Activated T-helper 17 cell treated with anti-CD3 and anti-CD28 coated beads, Interleukin-2, amount 50 U/mL, for 72 hours (primary cell): ENCODE measurements at regions not wholly inside any gene's neighbourhood (a gene's known extent, or its start where the extent isn't known, plus 50 kb on each side); places are given as distances from the start of the nearest gene placed in this dataset.

Experiments used
- ATAC-seq: fragments of 150-1000 bp; cut with Tn5 transposase; replicated peaks from 2 replicates; pipeline ENCODE4 v1.10.0; 2021; ENCODE audit warnings: mild to moderate bottlenecking, moderate library complexity
- H3K27ac Mint-ChIP-seq: one replicate; pipeline ENCODE4 v1.8.0; 2022; ENCODE audit warnings: mixed read lengths
- H3K27me3 Mint-ChIP-seq: one replicate; pipeline ENCODE4 v1.8.0; 2022; ENCODE audit warnings: mixed read lengths
- H3K36me3 Mint-ChIP-seq: one replicate; pipeline ENCODE4 v1.8.0; 2022; ENCODE audit warnings: low read depth, mild to moderate bottlenecking, mixed read lengths
- H3K4me1 Mint-ChIP-seq: one replicate; pipeline ENCODE4 v1.8.0; 2022; ENCODE audit warnings: mixed read lengths
- H3K4me3 Mint-ChIP-seq: one replicate; pipeline ENCODE4 v1.8.0; 2022; ENCODE audit warnings: mild to moderate bottlenecking, mixed read lengths
- H3K9me3 Mint-ChIP-seq: one replicate; pipeline ENCODE4 v1.8.0; 2022; ENCODE audit warnings: mixed read lengths

- H3K27me3 Mint-ChIP-seq, result peaks cover 7% of the 10 kb centered on the region
- no peaks in the 10 kb centered on the region for H3K4me1 Mint-ChIP-seq
- no peak overlapping the region for H3K4me3 Mint-ChIP-seq
- no peak overlapping the region for H3K27ac Mint-ChIP-seq
- ATAC-seq, result no peak
- H3K36me3 Mint-ChIP-seq, result no peaks in the 10 kb centered on the region
- H3K9me3 Mint-ChIP-seq, result peaks cover under 1% of the 10 kb centered on the region
Observed at GRCh38 chr22:48186146-48186790, 1423.8 kb downstream of the TBC1D22A start.

DNA sequence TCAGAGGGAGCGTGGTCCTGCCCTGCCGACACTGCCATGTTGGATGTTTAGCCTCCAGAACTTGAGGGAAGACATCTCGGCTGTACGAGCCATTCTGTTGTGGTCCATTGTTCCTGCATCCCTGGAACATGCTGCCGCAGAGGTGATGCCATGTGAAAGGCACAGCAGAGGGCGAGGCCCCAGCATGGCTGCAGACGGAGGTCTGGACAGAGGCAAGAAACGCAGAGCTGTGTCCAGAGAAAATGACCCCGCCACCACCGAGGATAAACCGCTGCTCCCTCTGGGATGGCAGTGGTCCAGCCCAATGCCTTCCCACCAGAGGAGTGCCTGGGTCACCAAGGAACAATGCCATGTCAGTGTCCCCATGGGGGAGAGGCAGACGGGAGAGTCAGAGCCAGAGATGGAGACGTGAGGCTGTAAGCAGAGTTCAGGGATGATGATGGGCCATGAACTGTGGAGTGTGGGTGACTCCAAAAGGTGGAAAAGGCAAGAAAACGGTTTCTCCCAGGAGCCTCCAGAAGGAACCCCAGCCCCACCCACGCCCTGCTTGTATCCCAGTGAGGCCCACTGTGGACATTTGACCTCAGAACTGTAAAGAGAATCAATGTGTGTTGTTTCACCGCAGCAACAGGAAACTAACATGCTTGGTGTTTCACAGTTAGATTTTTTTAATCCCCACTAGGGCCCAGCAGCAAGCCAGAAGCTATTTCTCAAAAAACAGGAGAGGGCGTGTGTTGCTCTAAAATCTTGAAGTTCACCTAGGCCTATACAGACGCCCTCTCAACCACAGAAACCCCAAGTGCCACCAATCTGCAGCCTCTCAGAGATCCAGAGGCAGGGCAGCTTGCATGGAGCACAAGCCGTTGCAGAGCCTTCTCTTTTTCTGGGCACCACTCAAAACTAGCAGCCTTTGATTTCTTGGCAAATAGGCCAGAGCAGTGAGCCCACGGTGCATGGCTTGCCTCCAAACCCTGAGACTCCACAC, 1422.9 kb downstream of the TBC1D22A start:
- Mint-ChIP-seq H3K9me3 (no peaks in the 10 kb centered on the region), H3K4me3 (no peak overlapping the region), H3K4me1 (no peaks in the 10 kb centered on the region), H3K27me3 (peaks cover 4% of the 10 kb centered on the region), H3K36me3 (no peaks in the 10 kb centered on the region), H3K27ac (no peak overlapping the region)
- ATAC-seq, result no peak

GRCh38 chr22:48182846-48183805, 1420.7 kb downstream of the TBC1D22A start:
- Mint-ChIP-seq H3K27ac (no peak overlapping the region), H3K36me3 (no peaks in the 10 kb centered on the region), H3K27me3 (peaks cover 11% of the 10 kb centered on the region), H3K4me3 (no peak overlapping the region), H3K4me1 (no peaks in the 10 kb centered on the region), H3K9me3 (no peaks in the 10 kb centered on the region)
- no peak for ATAC-seq

GRCh38 chr22:48182031-48182430, 1419.6 kb downstream of the TBC1D22A start:
- no peak for ATAC-seq
- H3K36me3 Mint-ChIP-seq, result no peaks in the 10 kb centered on the region
- peaks cover 11% of the 10 kb centered on the region for H3K27me3 Mint-ChIP-seq
- H3K27ac Mint-ChIP-seq, result no peak overlapping the region
- no peaks in the 10 kb centered on the region for H3K4me1 Mint-ChIP-seq
- no peak overlapping the region for H3K4me3 Mint-ChIP-seq
- H3K9me3 Mint-ChIP-seq, result peaks cover under 1% of the 10 kb centered on the region

DNA sequence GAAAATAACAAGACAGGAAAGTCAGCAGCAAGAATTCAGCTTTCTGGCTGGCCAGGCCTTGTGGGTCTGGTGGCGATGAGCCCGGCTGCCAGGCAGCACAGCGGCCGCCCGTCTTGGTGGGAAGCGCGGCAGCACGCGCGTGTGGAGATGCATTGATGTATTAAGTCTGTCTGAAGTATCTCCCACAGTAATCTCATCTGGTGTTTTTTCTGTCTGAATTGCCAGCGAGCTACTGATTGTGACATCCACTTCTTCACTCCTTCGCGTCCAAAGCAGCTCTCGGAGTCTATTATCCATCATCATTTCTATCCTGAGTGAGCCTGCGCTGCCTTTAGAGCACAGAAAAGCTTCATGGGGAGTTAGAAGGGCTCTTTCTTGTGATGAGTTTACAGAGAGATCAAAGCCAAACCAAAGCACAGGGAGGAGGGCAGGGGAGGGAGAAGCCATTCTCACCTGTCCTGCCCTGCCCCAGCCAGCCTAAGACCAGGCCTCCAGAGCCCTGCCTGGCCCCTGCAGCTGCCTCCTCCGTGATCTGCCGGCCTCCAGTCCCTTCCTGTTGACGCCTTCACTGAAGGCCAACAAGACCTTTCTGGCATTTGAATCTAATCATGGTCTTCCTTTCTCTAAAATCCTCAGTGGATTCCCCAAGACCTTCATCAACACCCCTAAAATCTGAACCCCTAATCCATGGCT, 1419.0 kb downstream of the TBC1D22A start:
- Mint-ChIP-seq H3K27me3 (peaks cover 11% of the 10 kb centered on the region), H3K4me3 (no peak overlapping the region), H3K4me1 (no peaks in the 10 kb centered on the region), H3K27ac (no peak overlapping the region), H3K36me3 (no peaks in the 10 kb centered on the region), H3K9me3 (peaks cover 3% of the 10 kb centered on the region)
- no peak for ATAC-seq

DNA sequence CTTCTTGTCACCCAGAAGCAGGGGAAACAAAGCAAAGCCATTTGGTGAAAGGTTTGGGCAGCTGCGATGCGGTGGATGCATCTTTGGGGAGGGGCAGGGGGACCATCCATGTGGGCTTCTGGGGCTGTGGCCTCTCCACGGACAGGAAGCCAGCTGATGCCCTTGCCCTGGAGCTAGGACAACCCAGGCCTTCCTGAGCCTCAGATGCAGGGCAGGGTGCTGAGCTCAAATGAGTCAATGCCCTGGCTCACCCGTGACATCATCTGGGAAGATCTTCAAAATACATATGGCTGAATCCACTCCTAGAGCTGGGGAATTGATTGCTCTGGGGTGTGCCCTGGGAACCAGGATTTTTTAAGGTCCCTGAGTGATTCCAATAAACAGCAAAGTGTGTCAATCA, 1418.2 kb downstream of the TBC1D22A start:
- Mint-ChIP-seq H3K27me3 (peaks cover 11% of the 10 kb centered on the region), H3K4me3 (no peak overlapping the region), H3K36me3 (no peaks in the 10 kb centered on the region), H3K9me3 (peaks cover 3% of the 10 kb centered on the region), H3K27ac (no peak overlapping the region), H3K4me1 (no peaks in the 10 kb centered on the region)
- no peak for ATAC-seq

GRCh38 chr22:48179571-48180546, 1417.4 kb downstream of the TBC1D22A start:
- Mint-ChIP-seq H3K4me1 (no peaks in the 10 kb centered on the region), H3K27ac (no peak overlapping the region), H3K4me3 (no peak overlapping the region), H3K36me3 (no peaks in the 10 kb centered on the region), H3K9me3 (peaks cover 3% of the 10 kb centered on the region), H3K27me3 (peaks cover 11% of the 10 kb centered on the region)
- no peak for ATAC-seq

GRCh38 chr22:48178536-48178935, 1416.1 kb downstream of the TBC1D22A start:
- no peak for ATAC-seq
- Mint-ChIP-seq H3K9me3 (peaks cover 3% of the 10 kb centered on the region), H3K4me1 (no peaks in the 10 kb centered on the region)

DNA sequence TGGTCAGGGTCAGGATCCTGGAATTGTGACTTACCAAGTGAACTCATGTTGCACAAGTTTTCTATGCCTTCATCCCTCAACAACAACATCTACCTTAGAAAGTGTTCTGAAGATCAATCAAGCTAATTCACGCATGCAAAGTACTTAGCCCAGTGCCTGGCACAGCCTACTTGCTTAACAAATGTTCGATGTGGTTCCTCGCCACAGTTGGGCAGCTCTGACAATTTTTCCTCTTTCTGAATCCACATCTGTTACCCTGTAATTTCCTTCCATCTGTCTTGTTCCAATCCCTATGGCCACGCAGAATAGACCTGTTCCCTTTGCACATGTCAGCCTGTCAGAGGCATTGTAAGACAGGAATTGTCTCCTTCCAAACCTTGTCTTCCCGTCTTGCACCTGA, 1415.2 kb downstream of the TBC1D22A start:
- no peak for ATAC-seq
- no peaks in the 10 kb centered on the region for H3K36me3 Mint-ChIP-seq
- no peak overlapping the region for H3K27ac Mint-ChIP-seq
- peaks cover 7% of the 10 kb centered on the region for H3K27me3 Mint-ChIP-seq
- H3K9me3 Mint-ChIP-seq, result peaks cover 3% of the 10 kb centered on the region
- no peaks in the 10 kb centered on the region for H3K4me1 Mint-ChIP-seq
- no peak overlapping the region for H3K4me3 Mint-ChIP-seq

More at GRCh38 chr22:48178536-48178935, 1416.1 kb downstream of the TBC1D22A start:
- H3K4me3 Mint-ChIP-seq, result no peak overlapping the region
- H3K27ac Mint-ChIP-seq, result no peak overlapping the region
- H3K27me3 Mint-ChIP-seq, result peaks cover 7% of the 10 kb centered on the region
- no peaks in the 10 kb centered on the region for H3K36me3 Mint-ChIP-seq

GRCh38 chr22:48175721-48176120, 1413.3 kb downstream of the TBC1D22A start:
- Mint-ChIP-seq H3K36me3 (no peaks in the 10 kb centered on the region), H3K4me3 (no peak overlapping the region), H3K27ac (no peak overlapping the region), H3K27me3 (peaks cover 7% of the 10 kb centered on the region), H3K4me1 (no peaks in the 10 kb centered on the region), H3K9me3 (peaks cover 3% of the 10 kb centered on the region)
- ATAC-seq, result no peak

GRCh38 chr22:48173773-48174160, 1411.3 kb downstream of the TBC1D22A start:
- H3K27me3 Mint-ChIP-seq, result peaks cover 8% of the 10 kb centered on the region
- no peaks in the 10 kb centered on the region for H3K4me1 Mint-ChIP-seq
- H3K4me3 Mint-ChIP-seq, result no peak overlapping the region
- no peaks in the 10 kb centered on the region for H3K36me3 Mint-ChIP-seq
- ATAC-seq, result no peak
- no peak overlapping the region for H3K27ac Mint-ChIP-seq
- H3K9me3 Mint-ChIP-seq, result peaks cover 3% of the 10 kb centered on the region

DNA sequence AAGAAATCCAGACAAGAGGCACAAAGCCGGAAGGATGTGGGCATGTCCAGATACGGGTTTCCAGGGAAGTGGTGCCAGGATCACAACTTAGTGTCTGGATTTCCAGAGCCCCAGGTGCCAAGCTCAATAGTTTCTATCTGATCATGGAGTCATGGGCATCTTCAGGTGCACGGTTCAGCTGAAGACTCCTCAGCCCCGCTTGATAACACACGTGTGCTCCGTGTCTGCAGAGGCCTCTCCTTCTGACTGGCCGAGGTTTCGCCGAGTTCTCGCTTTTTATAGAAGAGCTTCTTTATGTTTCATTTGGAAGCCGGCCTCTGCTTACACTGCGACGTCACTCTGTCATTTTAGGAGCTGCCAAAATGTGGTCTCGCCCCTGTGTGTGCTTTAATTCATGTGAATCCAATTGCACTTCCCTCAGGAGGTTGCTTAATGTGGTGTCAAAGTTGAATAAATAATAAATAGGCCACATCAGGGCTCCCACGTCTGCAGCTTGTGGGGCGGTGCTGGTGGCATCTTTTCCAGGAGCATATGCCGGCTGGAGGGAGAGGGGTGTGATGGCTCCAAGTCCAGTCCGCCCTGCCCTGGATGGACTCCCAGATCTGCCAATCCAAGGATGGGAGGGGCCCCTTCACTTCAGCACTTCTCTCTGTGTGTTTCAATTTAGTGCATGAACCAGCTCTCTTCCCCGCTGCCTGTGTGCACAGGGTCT, 1410.8 kb downstream of the TBC1D22A start:
- H3K36me3 Mint-ChIP-seq, result no peaks in the 10 kb centered on the region
- no peak overlapping the region for H3K4me3 Mint-ChIP-seq
- H3K27ac Mint-ChIP-seq, result no peak overlapping the region
- peaks cover 6% of the 10 kb centered on the region for H3K27me3 Mint-ChIP-seq
- H3K4me1 Mint-ChIP-seq, result no peaks in the 10 kb centered on the region
- ATAC-seq, result no peak
- peaks cover 3% of the 10 kb centered on the region for H3K9me3 Mint-ChIP-seq
